GM12872 (cell line): ENCODE measurements at regions not wholly inside any gene's neighbourhood (a gene's known extent, or its start where the extent isn't known, plus 50 kb on each side); places are given as distances from the start of the nearest gene placed in this dataset.

Source experiments
- TF ChIP-seq, protein P1 (sequence below): IDR thresholded peaks from 3 replicates; pipeline ENCODE4 v1.5.1; 2011; ENCODE audit warnings: low read depth, mild to moderate bottlenecking, low read length, moderate library complexity; ENCODE audit not compliant: insufficient read depth

GRCh38 chr11:19350160-19350559, 109.4 kb upstream of the E2F8 start:
- TF ChIP-seq, protein P1, sequence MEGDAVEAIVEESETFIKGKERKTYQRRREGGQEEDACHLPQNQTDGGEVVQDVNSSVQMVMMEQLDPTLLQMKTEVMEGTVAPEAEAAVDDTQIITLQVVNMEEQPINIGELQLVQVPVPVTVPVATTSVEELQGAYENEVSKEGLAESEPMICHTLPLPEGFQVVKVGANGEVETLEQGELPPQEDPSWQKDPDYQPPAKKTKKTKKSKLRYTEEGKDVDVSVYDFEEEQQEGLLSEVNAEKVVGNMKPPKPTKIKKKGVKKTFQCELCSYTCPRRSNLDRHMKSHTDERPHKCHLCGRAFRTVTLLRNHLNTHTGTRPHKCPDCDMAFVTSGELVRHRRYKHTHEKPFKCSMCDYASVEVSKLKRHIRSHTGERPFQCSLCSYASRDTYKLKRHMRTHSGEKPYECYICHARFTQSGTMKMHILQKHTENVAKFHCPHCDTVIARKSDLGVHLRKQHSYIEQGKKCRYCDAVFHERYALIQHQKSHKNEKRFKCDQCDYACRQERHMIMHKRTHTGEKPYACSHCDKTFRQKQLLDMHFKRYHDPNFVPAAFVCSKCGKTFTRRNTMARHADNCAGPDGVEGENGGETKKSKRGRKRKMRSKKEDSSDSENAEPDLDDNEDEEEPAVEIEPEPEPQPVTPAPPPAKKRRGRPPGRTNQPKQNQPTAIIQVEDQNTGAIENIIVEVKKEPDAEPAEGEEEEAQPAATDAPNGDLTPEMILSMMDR, result no peak

DNA sequence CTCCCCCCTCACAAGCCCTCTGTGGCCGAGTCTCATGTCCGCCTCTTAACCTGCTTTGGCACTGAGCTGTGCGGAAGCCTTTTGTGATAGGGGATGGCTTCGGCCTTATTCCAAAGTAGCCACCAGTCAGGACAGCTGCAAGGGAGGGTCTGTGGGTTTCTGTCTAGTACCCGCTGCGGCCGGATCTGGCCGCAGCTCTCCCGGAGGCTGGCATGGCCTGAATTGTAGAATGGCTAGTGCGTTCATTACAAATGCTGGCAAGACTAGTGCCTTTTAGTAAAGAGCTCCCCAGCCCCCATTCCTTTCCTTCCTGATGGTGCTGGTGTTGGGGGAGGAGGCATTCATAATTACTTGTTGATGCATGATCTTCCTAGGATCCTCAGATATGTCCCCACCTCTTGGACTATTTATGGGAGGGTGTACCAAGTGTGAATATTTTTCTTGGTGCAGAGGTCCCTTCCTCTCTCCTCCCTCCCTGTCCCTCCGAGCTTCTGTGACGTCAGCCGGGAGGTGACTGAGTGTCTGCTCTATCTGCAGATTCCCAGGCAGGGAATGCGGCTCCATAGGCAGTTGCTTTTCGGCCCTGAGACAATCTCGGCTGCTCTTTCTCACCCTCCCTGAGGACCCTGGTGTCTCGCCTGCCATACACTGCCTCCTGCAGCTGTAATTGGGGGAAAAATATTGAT, 108.7 kb upstream of the E2F8 start:
- TF ChIP-seq, protein P1, result no peak

GRCh38 chr11:19347911-19348310, 107.2 kb upstream of the E2F8 start:
- TF ChIP-seq, protein P1, result no peak

DNA sequence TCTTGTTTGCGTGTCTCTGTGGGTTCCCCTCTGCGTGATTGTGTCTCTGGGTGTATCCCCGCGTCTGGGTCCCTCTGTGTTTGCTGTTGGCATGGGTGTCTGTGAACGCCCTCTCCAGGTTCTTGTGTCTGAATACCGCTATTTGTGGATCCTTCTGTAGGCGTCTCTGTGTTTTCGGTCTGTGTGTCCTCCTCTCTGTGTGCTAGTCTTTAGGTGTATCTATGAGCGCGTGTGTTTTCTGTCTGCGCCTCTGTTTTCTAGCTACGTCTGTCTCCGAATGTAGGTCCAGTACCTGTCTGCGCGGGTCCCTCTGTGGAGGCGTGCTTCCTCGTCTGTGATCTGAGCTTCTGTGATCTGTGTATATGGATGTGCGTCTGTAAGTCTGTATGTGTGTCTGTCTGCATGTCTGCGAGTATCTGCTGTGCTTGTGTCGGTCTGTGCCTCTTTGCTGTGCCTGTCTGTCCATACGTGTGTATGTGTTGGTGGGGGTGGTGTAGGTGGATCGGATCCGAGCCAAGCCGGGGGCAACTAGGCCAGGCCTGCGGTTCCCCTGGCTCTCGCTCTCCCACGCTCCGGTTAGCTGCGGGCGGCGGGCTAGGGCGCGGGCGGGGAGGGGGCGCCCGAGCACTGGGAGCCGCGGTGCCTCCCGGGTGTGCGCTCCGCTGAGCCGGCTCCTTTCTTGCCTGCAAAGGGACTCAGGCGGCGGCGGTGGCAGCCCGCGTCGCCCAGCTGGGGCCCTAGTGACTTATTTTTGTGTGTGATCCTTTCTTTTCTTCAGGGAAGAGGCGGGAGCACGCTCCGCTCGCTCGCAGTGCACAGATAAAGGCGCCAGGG, 105.3 kb upstream of the E2F8 start:
- TF ChIP-seq, protein P1, result no peak

DNA sequence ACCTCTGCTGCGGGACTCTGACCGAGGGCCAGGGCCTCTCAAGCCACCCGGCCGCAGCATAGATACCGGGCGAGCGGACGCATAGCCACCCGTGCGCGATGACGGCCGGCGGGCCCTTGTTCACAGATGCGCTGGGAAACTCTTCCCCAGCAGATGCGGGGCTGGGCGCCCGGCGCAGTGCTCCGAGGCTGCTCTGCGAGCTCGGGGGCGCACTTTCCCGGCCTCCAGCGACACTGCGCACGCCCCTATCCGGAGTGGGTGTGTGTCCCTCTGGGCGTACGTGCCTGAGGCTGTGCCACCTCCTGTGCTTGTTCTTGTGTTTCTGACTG, 104.7 kb upstream of the E2F8 start:
- TF ChIP-seq, protein P1, result no peak

- TF ChIP-seq, protein P1, result no peak
Observed at GRCh38 chr11:19344661-19345518, 104.1 kb upstream of the E2F8 start.

DNA sequence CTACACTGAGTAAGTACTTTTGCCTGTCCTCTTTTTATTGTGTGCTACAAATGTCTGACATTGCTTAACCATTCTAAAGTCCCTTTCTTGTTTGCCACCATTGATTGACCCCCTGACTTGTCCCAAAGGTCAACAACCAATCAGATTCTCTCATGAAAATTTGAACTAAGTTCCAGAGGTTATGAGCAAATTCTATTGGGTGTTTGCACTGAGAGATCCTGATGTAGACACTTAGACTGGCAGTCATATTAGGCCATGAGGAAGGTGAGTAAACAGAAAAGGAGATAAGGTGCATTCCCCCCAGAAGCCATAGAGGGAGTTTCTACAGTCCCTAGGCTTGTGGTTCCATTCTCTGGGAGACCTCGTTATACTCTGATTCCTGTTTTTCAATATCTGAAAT, 101.3 kb upstream of the E2F8 start:
- TF ChIP-seq, protein P1, result no peak
